ENCODE measurements at regions not wholly inside any gene's neighbourhood (a gene's known extent, or its start where the extent isn't known, plus 50 kb on each side); places are given as distances from the start of the nearest gene placed in this dataset.

- no peak overlapping the region for H3K4me2 ChIP-seq (ENCODE audit: low read depth, low read length, poor library complexity, severe bottlenecking)
- H3K27me3 ChIP-seq (ENCODE audit: low read length) = no peaks in the 10 kb centered on the region
- H3F3A ChIP-seq (ENCODE audit: insufficient read depth) = no peaks in the 10 kb centered on the region
- H3K9me2 ChIP-seq (replicated peaks; ENCODE audit: insufficient read depth, low read length) = no peaks in the 10 kb centered on the region
- no peaks in the 10 kb centered on the region for H3K79me2 ChIP-seq (ENCODE audit: insufficient read depth, low read length)
- no peak overlapping the region for H3K27ac ChIP-seq (ENCODE audit: low read depth, low read length)
- no peaks in the 10 kb centered on the region for H3K9me3 ChIP-seq (ENCODE audit: insufficient read depth, low read length)
- H3K36me3 ChIP-seq (ENCODE audit: low read length) = no peaks in the 10 kb centered on the region
- H3K4me3 ChIP-seq (ENCODE audit: insufficient read depth, low read length, poor library complexity, severe bottlenecking) = no peak overlapping the region
- H3K9ac ChIP-seq (ENCODE audit: low read length) = no peak overlapping the region
- H4K20me1 ChIP-seq (ENCODE audit: low read depth, low read length) = no peaks in the 10 kb centered on the region
- no peak for TF ChIP-seq EZH2phosphoT487 (conservative IDR thresholded peaks at IDR 0.05; ENCODE audit: low read length)
- TF ChIP-seq CTCF (IDR thresholded peaks at IDR 0.05; ENCODE audit: insufficient read depth, low read length, poor library complexity, severe bottlenecking) = no peak
- no peak overlapping the region for H2AFZ ChIP-seq (ENCODE audit: low read depth, low read length, severe bottlenecking)
Observed at GRCh38 chr6:40723967-40724366, 136.8 kb upstream of the LRFN2 start.

- Histone ChIP-seq H3K4me3 (ENCODE audit: insufficient read depth, low read length, poor library complexity, severe bottlenecking) (no peak overlapping the region), H3F3A (ENCODE audit: insufficient read depth) (no peaks in the 10 kb centered on the region), H4K20me1 (ENCODE audit: low read depth, low read length) (no peaks in the 10 kb centered on the region), H3K4me2 (ENCODE audit: low read depth, low read length, poor library complexity, severe bottlenecking) (no peak overlapping the region), H3K9ac (ENCODE audit: low read length) (no peak overlapping the region), H3K36me3 (ENCODE audit: low read length) (no peaks in the 10 kb centered on the region), H3K9me2 (replicated peaks; ENCODE audit: insufficient read depth, low read length) (no peaks in the 10 kb centered on the region), H3K27ac (ENCODE audit: low read depth, low read length) (no peak overlapping the region), H2AFZ (ENCODE audit: low read depth, low read length, severe bottlenecking) (no peak overlapping the region), H3K79me2 (ENCODE audit: insufficient read depth, low read length) (no peaks in the 10 kb centered on the region), H3K27me3 (ENCODE audit: low read length) (no peaks in the 10 kb centered on the region), H3K9me3 (ENCODE audit: insufficient read depth, low read length) (no peaks in the 10 kb centered on the region)
- TF ChIP-seq EZH2phosphoT487 (conservative IDR thresholded peaks at IDR 0.05; ENCODE audit: low read length) (no peak), CTCF (IDR thresholded peaks at IDR 0.05; ENCODE audit: insufficient read depth, low read length, poor library complexity, severe bottlenecking) (no peak)
Observed at GRCh38 chr6:40722553-40723258, 135.5 kb upstream of the LRFN2 start.

GRCh38 chr6:40722091-40722490 is 134.9 kb upstream of the LRFN2 start:
- Histone ChIP-seq H3K9ac (ENCODE audit: low read length) (no peak overlapping the region), H3K27me3 (ENCODE audit: low read length) (no peaks in the 10 kb centered on the region)

More at GRCh38 chr6:40722091-40722490, 134.9 kb upstream of the LRFN2 start:
- Histone ChIP-seq H3K4me2 (ENCODE audit: low read depth, low read length, poor library complexity, severe bottlenecking) (no peak overlapping the region), H3K9me2 (replicated peaks; ENCODE audit: insufficient read depth, low read length) (no peaks in the 10 kb centered on the region), H3K27ac (ENCODE audit: low read depth, low read length) (no peak overlapping the region), H3K79me2 (ENCODE audit: insufficient read depth, low read length) (no peaks in the 10 kb centered on the region), H2AFZ (ENCODE audit: low read depth, low read length, severe bottlenecking) (no peak overlapping the region), H4K20me1 (ENCODE audit: low read depth, low read length) (no peaks in the 10 kb centered on the region), H3K36me3 (ENCODE audit: low read length) (no peaks in the 10 kb centered on the region), H3K4me3 (ENCODE audit: insufficient read depth, low read length, poor library complexity, severe bottlenecking) (no peak overlapping the region), H3F3A (ENCODE audit: insufficient read depth) (no peaks in the 10 kb centered on the region), H3K9me3 (ENCODE audit: insufficient read depth, low read length) (no peaks in the 10 kb centered on the region)
- TF ChIP-seq EZH2phosphoT487 (conservative IDR thresholded peaks at IDR 0.05; ENCODE audit: low read length) (no peak), CTCF (IDR thresholded peaks at IDR 0.05; ENCODE audit: insufficient read depth, low read length, poor library complexity, severe bottlenecking) (no peak)
